HK-2 (cell line): ENCODE measurements at regions not wholly inside any gene's neighbourhood (a gene's known extent, or its start where the extent isn't known, plus 50 kb on each side); places are given as distances from the start of the nearest gene placed in this dataset.
"Not testable (repeated sequence)": the region's sequence is repeated elsewhere in the genome, so short reads cannot be mapped to it uniquely, and the experiment has no call there.

Experiments
- DNase-seq: peaks from one replicate; pipeline ENCODE4 v3.0.0-alpha.2; 2018; ENCODE audit not compliant: unreplicated experiment

DNA sequence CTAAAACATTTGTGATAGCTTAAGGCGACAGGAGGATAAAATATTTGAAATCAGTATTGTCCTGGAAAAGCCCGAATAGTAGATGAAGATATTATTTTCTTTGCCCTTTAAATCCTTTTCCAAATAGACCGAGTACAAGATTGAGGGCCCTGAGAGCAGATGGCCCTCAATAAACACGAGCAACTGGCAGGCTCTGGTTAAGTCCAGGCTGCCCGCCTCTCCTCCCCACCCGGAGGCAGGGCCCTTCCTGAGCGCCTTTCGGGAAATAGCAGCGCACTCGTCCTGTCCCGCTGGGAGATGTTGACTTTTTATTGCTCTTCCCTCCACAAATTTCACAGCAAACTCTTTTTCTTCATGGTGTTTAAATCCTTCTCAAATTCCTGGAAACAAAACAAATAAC, 50.8 kb upstream of the MAX start:
- no peak for DNase-seq

GRCh38 chr14:65156568-65157366, 54.5 kb upstream of the MAX start:
- no peak for DNase-seq

DNA sequence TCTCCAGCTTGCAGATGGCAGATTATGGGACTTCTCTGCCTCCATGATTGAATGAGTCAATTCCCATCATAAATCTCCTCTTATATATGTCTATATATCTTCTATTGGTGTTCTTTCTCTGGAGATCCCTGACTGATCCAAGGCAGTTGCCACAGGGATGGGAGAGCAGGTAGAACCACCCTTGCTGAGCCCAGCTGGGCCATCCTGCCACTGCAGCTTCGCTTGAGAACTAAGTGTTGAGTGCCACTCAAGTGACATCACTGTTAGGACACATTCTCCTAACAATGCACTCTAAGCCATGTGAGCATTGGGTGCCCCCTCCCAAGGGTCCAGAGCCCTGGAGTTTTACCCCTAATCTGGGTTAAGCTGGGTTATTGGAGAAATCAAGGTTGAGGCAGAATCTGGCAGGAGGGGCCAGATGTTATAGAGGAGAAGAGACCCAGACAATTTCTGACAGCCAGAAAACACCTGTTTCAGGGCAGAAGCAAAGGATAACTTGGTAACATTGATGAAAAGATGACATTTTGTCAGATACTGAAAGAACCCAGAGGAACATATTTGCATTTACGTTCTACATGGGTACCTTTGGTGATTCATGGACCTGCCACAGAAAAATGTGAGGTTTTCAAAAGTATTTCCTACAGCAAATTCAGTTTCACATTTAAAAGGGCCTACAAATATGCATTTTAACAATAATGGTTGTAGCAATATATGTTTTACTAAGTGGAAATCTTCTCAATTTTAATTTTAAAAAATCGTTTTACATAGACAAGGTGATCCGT, 57.2 kb upstream of the MAX start:
- no peak for DNase-seq

GRCh38 chr14:65160091-65160490, 57.8 kb upstream of the MAX start:
- DNase-seq: no peak

- DNase-seq: no peak
These were observed 59.7 kb upstream of the MAX start for GRCh38 chr14:65162031-65162430.

GRCh38 chr14:65164068-65164824, 61.9 kb upstream of the MAX start:
- no peak for DNase-seq

- no peak for DNase-seq
These were observed 62.5 kb upstream of the MAX start for GRCh38 chr14:65164825-65165135.

- no peak for DNase-seq
These were observed 64.8 kb upstream of the MAX start for GRCh38 chr14:65167072-65167645.

DNA sequence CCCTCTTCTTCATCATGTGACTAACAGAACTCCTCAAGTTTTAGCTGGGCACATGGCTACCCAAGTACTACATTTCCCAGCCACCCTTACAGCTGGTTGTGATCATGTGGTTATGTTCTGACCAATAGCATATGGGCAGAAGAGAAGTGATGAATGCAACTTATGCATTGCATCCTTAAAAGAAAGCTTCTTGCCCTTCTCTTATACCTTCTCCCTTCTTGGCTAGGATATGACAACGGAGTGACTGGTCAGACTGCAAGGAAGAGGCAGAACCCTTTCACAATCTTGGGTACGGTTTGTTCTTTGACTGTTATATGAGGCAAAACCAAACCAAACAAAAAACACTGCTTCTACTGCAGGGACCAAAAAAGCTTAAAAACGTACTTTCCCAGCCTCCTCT, 66.5 kb upstream of the MAX start:
- DNase-seq: no peak

GRCh38 chr14:65169351-65169750, 67.0 kb upstream of the MAX start:
- no peak for DNase-seq

GRCh38 chr14:65170318-65170717, 68.0 kb upstream of the MAX start:
- DNase-seq: no peak

DNA sequence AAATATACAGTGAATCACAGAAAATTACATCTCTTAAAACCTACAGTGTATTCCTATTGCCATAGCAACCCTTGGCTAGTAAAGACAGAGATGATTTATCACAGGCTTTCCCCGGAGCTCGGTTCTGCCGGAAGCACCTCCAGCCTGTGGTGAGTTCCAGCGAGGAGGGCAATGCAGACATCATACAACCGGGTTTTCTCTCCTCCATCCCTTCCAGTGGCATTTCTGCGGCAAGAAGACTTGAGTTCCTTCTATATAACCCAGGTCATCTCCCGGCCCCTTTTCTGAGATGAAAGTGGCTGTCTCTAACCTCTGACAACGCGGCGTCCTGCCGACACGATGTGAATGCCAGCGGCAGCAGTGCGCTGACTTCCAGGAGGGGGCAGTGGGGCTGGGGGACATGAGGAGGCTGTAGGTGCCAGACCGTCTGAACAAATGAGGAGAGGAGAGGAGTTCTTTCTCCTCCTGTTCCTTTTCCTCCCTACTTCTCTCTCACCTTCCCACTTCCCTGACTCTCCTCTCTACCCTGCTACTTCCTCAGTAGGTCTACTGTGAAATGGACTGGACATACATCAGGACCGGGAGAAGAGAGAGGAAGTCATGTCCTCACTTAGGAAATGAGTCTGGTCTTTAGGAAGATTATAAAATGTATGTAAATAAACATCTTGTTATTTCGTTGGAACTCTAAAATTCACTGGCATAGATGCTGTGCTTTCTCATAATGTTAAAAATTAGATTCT, 68.6 kb upstream of the MAX start:
- DNase-seq: no peak

GRCh38 chr14:65173973-65174693, 71.8 kb upstream of the MAX start:
- DNase-seq: no peak

GRCh38 chr14:65174783-65175182, 72.5 kb upstream of the MAX start:
- no peak for DNase-seq

DNA sequence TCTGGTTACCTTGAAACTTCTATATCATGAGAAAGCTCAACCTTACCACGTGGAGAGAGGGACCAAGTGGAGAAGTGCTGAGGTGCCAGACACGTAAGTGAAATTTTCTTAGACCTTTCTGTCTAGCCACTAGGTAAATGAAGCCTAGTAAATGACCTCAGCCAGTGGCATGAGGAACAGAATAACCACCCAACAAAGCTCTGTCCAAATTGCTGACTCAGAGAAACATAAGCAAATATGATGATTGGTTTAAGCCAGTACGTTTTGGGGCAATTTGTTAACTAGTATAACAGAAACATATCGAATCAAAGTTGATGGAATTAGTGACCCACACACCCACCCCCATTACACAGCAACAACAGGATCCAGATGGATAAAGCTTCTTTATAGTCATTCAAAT, 75.2 kb upstream of the MAX start:
- DNase-seq: no peak

DNA sequence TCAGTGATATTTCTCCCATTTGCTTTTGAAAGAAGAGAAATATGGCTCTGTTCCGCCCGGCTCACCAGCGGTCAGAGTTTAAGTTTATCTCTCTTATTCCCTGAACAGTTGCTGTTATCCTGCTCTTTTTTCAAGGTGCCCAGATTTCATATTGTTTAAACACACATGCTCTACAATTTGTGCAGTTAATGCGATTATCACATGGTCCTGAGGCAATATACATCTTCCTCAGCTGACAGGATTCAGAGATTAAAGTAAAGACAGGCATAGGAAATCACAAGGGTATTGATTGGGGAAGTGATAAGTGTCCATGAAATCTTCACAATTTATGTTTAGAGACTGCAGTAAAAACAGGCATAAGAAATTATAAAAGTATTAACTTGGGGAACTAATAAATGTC, 76.9 kb upstream of the MAX start:
- DNase-seq: not testable (repeated sequence)

- DNase-seq: peak; percentile 83
These were observed 77.8 kb upstream of the MAX start for GRCh38 chr14:65179918-65180724.

- DNase-seq: no peak
These were observed 78.4 kb upstream of the MAX start for GRCh38 chr14:65180725-65181025.

DNA sequence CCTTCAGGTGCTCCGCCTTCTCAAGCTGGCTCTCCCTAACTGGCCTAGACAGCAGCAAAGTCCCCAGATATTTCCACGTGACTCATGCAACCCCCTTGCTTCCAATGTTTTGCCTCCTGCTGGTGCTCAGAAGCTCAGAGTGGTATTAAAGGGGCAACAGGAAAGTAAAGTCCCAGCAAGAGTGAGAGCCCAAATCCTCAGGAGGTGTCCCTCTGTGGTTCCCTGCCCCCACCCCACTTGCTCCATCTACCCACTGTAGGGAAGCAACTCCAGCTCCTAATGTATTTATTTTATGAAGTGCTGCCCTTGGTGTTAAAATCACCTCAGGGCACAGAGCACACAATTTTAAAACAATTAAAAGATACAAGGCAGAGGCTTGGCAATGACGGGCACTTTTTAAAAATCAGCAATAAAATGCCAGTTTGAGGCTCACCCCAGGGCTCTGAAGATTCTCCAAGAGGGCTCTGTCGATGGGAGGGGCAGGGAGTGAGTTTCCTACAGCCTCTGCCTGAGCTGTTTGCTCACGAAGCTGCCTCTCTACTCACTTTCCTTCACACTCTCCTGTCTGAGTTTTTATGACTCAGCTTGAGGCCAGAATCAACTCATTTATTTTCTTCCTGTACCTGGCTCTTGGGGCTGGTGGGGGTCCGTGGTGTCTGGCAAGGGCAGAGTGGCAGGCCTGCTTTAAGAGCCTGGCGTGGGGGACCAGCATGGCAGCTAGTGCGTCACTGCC, 81.9 kb upstream of the MAX start:
- peak; percentile 27 for DNase-seq

DNA sequence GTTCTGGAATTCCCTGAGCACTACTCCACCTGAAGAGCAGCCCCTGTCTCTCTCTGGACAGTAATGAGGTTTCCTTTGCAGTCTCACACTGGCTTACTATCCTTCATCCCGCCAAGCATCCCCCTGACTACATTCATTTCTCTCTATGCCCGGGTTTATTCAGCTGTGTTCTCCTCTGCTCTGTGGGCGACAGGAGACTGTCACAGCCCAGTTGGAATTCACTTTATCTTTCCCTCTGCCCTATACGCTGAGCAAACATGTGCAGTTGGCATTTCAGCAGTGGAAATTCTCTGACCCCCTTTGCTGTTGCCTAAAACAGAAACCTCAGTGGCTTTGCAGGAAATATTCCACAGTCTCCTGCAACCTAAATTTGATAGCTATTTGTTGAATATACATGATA, 83.5 kb upstream of the MAX start:
- no peak for DNase-seq
